Activated CD4-positive, alpha-beta T cell treated with anti-CD3 and anti-CD28 coated beads for 4 hours (primary cell): ENCODE measurements at regions not wholly inside any gene's neighbourhood (a gene's known extent, or its start where the extent isn't known, plus 50 kb on each side); places are given as distances from the start of the nearest gene placed in this dataset.

Experiments
- DNase-seq, 2 donors: peaks; one replicate each; pipeline ENCODE4 v3.0.0-alpha.2; 2020

- DNase-seq = no peak
Measured at GRCh38 chr13:84934911-84935310, 864.3 kb downstream of the SLITRK6 start.

GRCh38 chr13:84933797-84934196 lies 865.4 kb downstream of the SLITRK6 start:
- DNase-seq = no peak

- DNase-seq = no peak
Measured at GRCh38 chr13:84931264-84931663, 868.0 kb downstream of the SLITRK6 start.

- no peak for DNase-seq
Measured at GRCh38 chr13:84927442-84928169, 871.6 kb downstream of the SLITRK6 start.

- no peak for DNase-seq
Measured at GRCh38 chr13:84925443-84925842, 873.8 kb downstream of the SLITRK6 start.

- no peak for DNase-seq
Measured at GRCh38 chr13:84923831-84924230, 875.4 kb downstream of the SLITRK6 start.

- DNase-seq = no peak
Measured at GRCh38 chr13:84917252-84917878, 881.9 kb downstream of the SLITRK6 start.

- DNase-seq = no peak
Measured at GRCh38 chr13:84912720-84913119, 886.5 kb downstream of the SLITRK6 start.

DNA sequence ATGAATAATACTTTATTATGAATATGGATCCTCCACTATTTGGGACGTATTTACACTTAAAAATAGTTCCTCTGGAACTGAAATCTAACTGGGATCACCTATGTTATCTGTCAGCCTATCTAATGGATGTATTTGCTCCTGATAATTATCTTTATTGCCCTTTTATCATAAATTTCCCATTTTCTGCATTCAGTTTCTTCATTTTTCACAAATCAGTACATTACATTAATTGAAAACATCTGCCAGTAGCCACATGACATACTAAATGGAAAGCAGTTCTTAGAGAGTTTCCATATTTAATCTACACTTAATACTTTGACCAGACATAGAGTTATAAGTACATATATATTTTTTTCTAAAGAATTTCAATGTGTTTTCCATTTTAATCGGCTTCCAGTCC lies 888.8 kb downstream of the SLITRK6 start:
- DNase-seq = no peak

- no peak for DNase-seq
Measured at GRCh38 chr13:84903391-84903790, 895.8 kb downstream of the SLITRK6 start.

DNA sequence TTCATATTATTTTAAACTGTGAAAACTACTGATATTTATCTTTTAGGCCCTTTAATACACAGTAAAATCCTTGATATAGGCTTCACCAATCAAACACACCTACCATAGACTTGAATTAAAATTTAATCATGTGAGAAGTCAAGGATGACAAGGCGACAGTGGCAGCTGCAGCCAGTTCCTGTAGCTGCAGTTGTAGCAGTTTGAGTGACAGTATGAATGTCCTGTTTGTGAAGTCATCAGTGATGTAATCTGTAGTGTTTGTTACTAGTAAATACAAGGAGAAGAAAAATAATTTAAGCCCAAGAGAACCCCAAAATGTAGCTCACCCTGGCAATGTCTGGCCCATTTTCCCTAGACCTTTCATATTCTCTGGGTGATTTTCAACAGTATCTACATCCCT lies 897.0 kb downstream of the SLITRK6 start:
- no peak for DNase-seq

DNA sequence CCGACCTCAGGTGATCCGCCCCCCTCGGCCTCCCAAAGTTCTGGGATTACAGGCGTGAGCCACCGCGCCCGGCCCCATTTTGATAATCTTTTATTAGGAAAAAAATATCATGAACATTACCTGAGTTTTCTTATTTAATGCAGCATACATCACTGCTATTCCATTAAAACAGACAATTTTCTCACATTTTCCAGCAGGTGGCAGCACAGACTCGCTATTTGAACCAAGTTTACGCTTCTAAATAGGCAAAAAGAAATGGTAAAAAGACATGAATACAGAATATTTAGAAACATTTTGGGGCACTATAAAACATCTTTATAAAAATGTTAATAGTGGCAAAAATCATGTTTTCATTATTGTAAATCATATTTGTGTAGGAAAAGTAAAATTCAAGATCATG lies 903.1 kb downstream of the SLITRK6 start:
- DNase-seq = peak in 1 of 2 donors; percentile 4

- DNase-seq = no peak
Measured at GRCh38 chr13:84894749-84895148, 904.5 kb downstream of the SLITRK6 start.

DNA sequence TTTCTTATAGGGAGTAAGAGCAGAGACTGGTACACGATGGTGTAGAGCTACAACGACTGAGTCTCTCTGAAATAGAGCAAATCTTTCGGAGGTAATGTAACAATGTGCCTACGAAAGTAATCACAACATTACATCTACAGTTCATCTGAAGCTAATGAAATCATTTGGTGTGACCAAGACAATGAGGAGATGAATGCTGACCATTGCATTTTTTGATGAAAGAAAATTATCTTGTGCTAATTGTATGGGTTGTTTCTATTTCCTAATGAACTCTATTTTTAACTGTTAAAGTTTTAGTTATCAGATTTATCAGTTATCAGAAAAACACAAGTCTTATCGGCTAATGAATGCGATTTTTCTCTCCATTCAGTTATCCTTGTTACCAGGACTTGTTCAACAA lies 913.4 kb downstream of the SLITRK6 start:
- no peak for DNase-seq

DNA sequence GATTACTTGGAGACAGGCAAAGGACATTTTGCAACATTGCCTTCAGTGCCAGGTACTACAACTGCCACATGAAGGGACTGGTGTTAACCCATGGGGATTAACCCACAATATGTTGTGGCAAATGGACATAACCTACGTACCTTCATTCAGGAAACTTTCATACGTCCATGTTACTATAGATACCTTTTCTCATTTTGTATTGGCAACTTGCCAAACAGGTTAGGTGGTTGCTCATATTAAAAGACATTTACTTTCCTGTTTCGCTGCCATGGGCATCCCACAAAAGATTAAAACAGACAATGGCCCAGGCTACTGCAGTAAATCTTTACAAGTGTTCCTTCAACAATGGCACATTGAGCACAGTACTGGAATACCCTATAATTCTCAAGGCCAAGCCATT lies 925.3 kb downstream of the SLITRK6 start:
- no peak for DNase-seq

- no peak for DNase-seq
Measured at GRCh38 chr13:84870190-84870589, 929.0 kb downstream of the SLITRK6 start.

- DNase-seq = no peak
Measured at GRCh38 chr13:84867246-84867645, 932.0 kb downstream of the SLITRK6 start.

GRCh38 chr13:84865783-84866221 lies 933.4 kb downstream of the SLITRK6 start:
- no peak for DNase-seq

DNA sequence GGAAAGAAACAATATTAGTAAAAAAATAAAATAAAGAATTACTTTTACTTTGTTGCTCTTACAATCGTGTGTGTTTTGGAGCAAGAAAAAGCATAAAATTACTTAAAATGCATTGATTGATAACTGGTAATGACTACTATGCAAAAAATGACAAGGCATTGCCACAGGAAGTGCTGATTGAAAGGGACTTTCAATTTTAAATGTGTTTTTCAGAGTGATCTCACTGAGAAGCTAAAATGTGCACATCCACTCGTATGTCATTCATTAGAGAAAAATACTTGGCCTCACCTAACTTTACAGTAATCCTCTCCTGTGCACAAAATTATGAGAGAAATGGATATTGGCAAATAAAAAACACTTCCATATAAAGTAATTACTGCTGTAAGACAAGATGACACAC lies 934.9 kb downstream of the SLITRK6 start:
- DNase-seq = no peak

DNA sequence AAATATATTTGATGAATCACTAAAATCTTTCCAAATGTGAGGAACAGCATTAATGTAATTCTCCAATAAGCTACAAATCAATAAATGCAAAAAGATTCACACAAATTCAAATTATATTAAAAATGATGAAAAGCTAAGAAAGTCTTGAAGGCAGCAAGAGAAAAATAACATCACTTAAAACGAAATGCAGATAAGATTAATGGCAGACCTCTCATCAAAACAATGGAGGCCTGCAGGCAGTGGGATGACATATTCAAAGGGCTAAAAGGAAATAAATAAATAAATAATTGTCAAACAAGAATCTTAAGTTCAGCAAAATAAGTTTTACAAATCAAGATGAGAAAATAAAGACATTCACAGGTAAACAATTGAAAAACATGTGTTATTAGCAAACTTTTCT lies 952.1 kb downstream of the SLITRK6 start:
- no peak for DNase-seq

GRCh38 chr13:84845907-84846619 lies 953.2 kb downstream of the SLITRK6 start:
- DNase-seq = no peak

DNA sequence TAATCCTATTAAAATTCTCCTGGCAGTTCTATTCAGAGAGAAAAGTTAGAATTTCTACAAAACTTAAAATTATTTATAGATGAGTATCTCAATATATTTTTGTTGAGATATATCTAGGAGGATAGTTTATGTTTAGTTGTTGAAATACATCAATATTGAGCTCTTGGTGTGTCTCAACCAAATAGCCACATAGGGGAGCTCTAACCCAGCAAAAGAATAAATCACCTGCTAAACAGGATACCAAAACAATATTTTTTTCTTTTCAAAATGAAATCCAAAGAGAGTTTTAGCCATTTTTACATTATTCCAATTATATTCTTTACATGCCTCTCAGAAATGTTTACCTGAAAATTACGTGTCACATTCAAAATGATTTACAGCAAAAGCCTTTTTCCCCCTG lies 954.7 kb downstream of the SLITRK6 start:
- no peak for DNase-seq

DNA sequence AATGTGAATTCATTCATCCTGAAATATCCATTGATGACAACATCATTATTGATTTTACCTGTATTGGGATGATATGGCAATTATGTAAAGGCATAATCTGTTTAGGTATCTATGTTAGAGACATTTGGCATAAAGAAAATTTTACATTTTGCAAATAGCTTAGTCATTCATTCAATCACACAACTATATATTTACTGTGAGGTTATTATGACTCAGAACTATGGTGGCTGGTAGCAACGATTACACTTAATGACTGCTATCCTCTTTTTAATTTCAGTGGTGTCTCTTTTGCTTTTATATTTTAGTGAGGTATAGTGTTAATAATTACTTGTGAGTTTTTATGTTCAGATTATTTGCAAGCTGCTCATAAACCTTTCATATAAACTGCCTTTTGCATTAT lies 955.9 kb downstream of the SLITRK6 start:
- DNase-seq = no peak

GRCh38 chr13:84834201-84834600 lies 951.9 kb upstream of the SLITRK1 start:
- no peak for DNase-seq
